ENCODE measurements at regions not wholly inside any gene's neighbourhood (a gene's known extent, or its start where the extent isn't known, plus 50 kb on each side); places are given as distances from the start of the nearest gene placed in this dataset.
"Not testable (repeated sequence)": the region's sequence is repeated elsewhere in the genome, so short reads cannot be mapped to it uniquely, and the experiment has no call there.

- DNase-seq (ENCODE audit: low read depth) = no peak
Measured at GRCh38 chr15:91414124-91414523, 314.1 kb downstream of the SV2B start.

GRCh38 chr15:91415258-91415657 is 315.2 kb downstream of the SV2B start:
- not testable (repeated sequence) for DNase-seq (ENCODE audit: low read depth)

GRCh38 chr15:91420689-91421088 is 320.6 kb downstream of the SV2B start:
- DNase-seq (ENCODE audit: low read depth) = no peak

- DNase-seq (ENCODE audit: low read depth) = no peak
Measured at GRCh38 chr15:91422797-91423196, 322.7 kb downstream of the SV2B start.

- no peak for DNase-seq (ENCODE audit: low read depth)
Measured at GRCh38 chr15:91424001-91424400, 323.9 kb downstream of the SV2B start.

- DNase-seq (ENCODE audit: low read depth) = peak; percentile 65
Measured at GRCh38 chr15:91426412-91426811, 326.4 kb downstream of the SV2B start.

GRCh38 chr15:91429973-91430372 is 329.9 kb downstream of the SV2B start:
- DNase-seq (ENCODE audit: low read depth) = no peak

- no peak for DNase-seq (ENCODE audit: low read depth)
Measured at GRCh38 chr15:91431041-91431715, 331.1 kb downstream of the SV2B start.

GRCh38 chr15:91435113-91435512 is 335.1 kb downstream of the SV2B start:
- DNase-seq (ENCODE audit: low read depth) = no peak

GRCh38 chr15:91444656-91445055 is 344.6 kb downstream of the SV2B start:
- no peak for DNase-seq (ENCODE audit: low read depth)

GRCh38 chr15:91445695-91446228 is 345.7 kb downstream of the SV2B start:
- peak; percentile 94 for DNase-seq (ENCODE audit: low read depth)

- no peak for DNase-seq (ENCODE audit: low read depth)
Measured at GRCh38 chr15:91447991-91448644, 348.1 kb downstream of the SV2B start.

GRCh38 chr15:91453376-91453775 is 353.3 kb downstream of the SV2B start:
- not testable (repeated sequence) for DNase-seq (ENCODE audit: low read depth)

GRCh38 chr15:91456251-91456718 is 356.2 kb downstream of the SV2B start:
- DNase-seq (ENCODE audit: low read depth) = peak; percentile 97

GRCh38 chr15:91456921-91457320 is 356.9 kb downstream of the SV2B start:
- DNase-seq (ENCODE audit: low read depth) = peak; percentile 60

- DNase-seq (ENCODE audit: low read depth) = no peak
Measured at GRCh38 chr15:91461377-91461776, 361.3 kb downstream of the SV2B start.

GRCh38 chr15:91465086-91465485 is 365.0 kb downstream of the SV2B start:
- DNase-seq (ENCODE audit: low read depth) = no peak

GRCh38 chr15:91465696-91466095 is 365.6 kb downstream of the SV2B start:
- DNase-seq (ENCODE audit: low read depth) = no peak

- DNase-seq (ENCODE audit: low read depth) = no peak
Measured at GRCh38 chr15:91468871-91469580, 369.0 kb downstream of the SV2B start.

- DNase-seq (ENCODE audit: low read depth) = no peak
Measured at GRCh38 chr15:91469632-91470567, 369.8 kb downstream of the SV2B start.

GRCh38 chr15:91471468-91471867 is 371.4 kb downstream of the SV2B start:
- DNase-seq (ENCODE audit: low read depth) = peak; percentile 88

Measured in RPMI7951 (cell line).